ENCODE measurements at regions not wholly inside any gene's neighbourhood (a gene's known extent, or its start where the extent isn't known, plus 50 kb on each side); places are given as distances from the start of the nearest gene placed in this dataset.

GRCh38 chr3:26102376-26102775, 312.5 kb downstream of the OXSM start:
- H3K4me1 ChIP-seq (ENCODE audit: low read length) = peaks cover 73% of the 10 kb centered on the region
- no peaks in the 10 kb centered on the region for H3K79me2 ChIP-seq (ENCODE audit: low read length)
- peak overlapping the region; percentile 43; the same call in 1 of the 2 replicates for H3K9ac ChIP-seq (ENCODE audit: low read length)
- peak; percentile 84 for DNase-seq
- peaks cover 3% of the 10 kb centered on the region for H3K9me3 ChIP-seq (ENCODE audit: low read length)
- H3K27ac ChIP-seq (ENCODE audit: low read length) = peak overlapping the region; percentile 96
- H3K4me3 ChIP-seq (ENCODE audit: low read length) = peak overlapping the region; percentile 25
- H3K4me2 ChIP-seq (ENCODE audit: low read depth, low read length, poor library complexity, severe bottlenecking) = peak overlapping the region; percentile 64
- no peaks in the 10 kb centered on the region for H3K9me2 ChIP-seq (replicated peaks; ENCODE audit: insufficient read depth, low read length)
- H2AFZ ChIP-seq (ENCODE audit: low read length) = no peak overlapping the region
- no peaks in the 10 kb centered on the region for H4K20me1 ChIP-seq (ENCODE audit: insufficient read depth, low read depth, low read length)
- H3K36me3 ChIP-seq (ENCODE audit: insufficient read depth, low read length) = no peaks in the 10 kb centered on the region
- no peaks in the 10 kb centered on the region; the same call in 1 of the 2 replicates for H3K27me3 ChIP-seq (ENCODE audit: low read length)

- Histone ChIP-seq H3K4me1 (ENCODE audit: low read length) (peaks cover 67% of the 10 kb centered on the region), H3K9me3 (ENCODE audit: low read length) (no peaks in the 10 kb centered on the region), H3K9me2 (replicated peaks; ENCODE audit: insufficient read depth, low read length) (no peaks in the 10 kb centered on the region), H3K4me3 (ENCODE audit: low read length) (peak overlapping the region; percentile 31), H3K27me3 (ENCODE audit: low read length) (no peaks in the 10 kb centered on the region), H2AFZ (ENCODE audit: low read length) (no peak overlapping the region), H3K9ac (ENCODE audit: low read length) (peak overlapping the region; percentile 27), H4K20me1 (ENCODE audit: insufficient read depth, low read depth, low read length) (no peaks in the 10 kb centered on the region), H3K79me2 (ENCODE audit: low read length) (no peaks in the 10 kb centered on the region), H3K36me3 (ENCODE audit: insufficient read depth, low read length) (no peaks in the 10 kb centered on the region), H3K4me2 (ENCODE audit: low read depth, low read length, poor library complexity, severe bottlenecking) (peak overlapping the region; percentile 64), H3K27ac (ENCODE audit: low read length) (peak overlapping the region; percentile 96)
- peak; percentile 67 for DNase-seq
Observed at GRCh38 chr3:26104851-26105251, 315.0 kb downstream of the OXSM start.

GRCh38 chr3:26105261-26105660, 315.4 kb downstream of the OXSM start:
- H3K9ac ChIP-seq (ENCODE audit: low read length) = peak overlapping the region; percentile 27
- no peak overlapping the region for H2AFZ ChIP-seq (ENCODE audit: low read length)
- H3K4me1 ChIP-seq (ENCODE audit: low read length) = peaks cover 63% of the 10 kb centered on the region
- no peaks in the 10 kb centered on the region for H3K9me3 ChIP-seq (ENCODE audit: low read length)
- no peaks in the 10 kb centered on the region for H3K27me3 ChIP-seq (ENCODE audit: low read length)
- H3K79me2 ChIP-seq (ENCODE audit: low read length) = no peaks in the 10 kb centered on the region
- H4K20me1 ChIP-seq (ENCODE audit: insufficient read depth, low read depth, low read length) = no peaks in the 10 kb centered on the region
- H3K4me2 ChIP-seq (ENCODE audit: low read depth, low read length, poor library complexity, severe bottlenecking) = peak overlapping the region; percentile 64
- peak overlapping the region; percentile 96 for H3K27ac ChIP-seq (ENCODE audit: low read length)
- no peaks in the 10 kb centered on the region for H3K36me3 ChIP-seq (ENCODE audit: insufficient read depth, low read length)
- DNase-seq = no peak
- no peaks in the 10 kb centered on the region for H3K9me2 ChIP-seq (replicated peaks; ENCODE audit: insufficient read depth, low read length)
- peak overlapping the region; percentile 31 for H3K4me3 ChIP-seq (ENCODE audit: low read length)

GRCh38 chr3:26106228-26106627, 316.3 kb downstream of the OXSM start:
- H3K9me3 ChIP-seq (ENCODE audit: low read length) = no peaks in the 10 kb centered on the region
- no peaks in the 10 kb centered on the region for H3K9me2 ChIP-seq (replicated peaks; ENCODE audit: insufficient read depth, low read length)
- no peaks in the 10 kb centered on the region for H3K79me2 ChIP-seq (ENCODE audit: low read length)
- H3K9ac ChIP-seq (ENCODE audit: low read length) = 0 out of 2 replicates have a peak overlapping the region, but pooled peaks have one; percentile 5
- H3K27ac ChIP-seq (ENCODE audit: low read length) = no peak overlapping the region
- no peak overlapping the region for H3K4me3 ChIP-seq (ENCODE audit: low read length)
- H3K36me3 ChIP-seq (ENCODE audit: insufficient read depth, low read length) = no peaks in the 10 kb centered on the region
- peaks cover 53% of the 10 kb centered on the region for H3K4me1 ChIP-seq (ENCODE audit: low read length)
- no peak overlapping the region; the same call in 1 of the 2 replicates for H2AFZ ChIP-seq (ENCODE audit: low read length)
- H3K4me2 ChIP-seq (ENCODE audit: low read depth, low read length, poor library complexity, severe bottlenecking) = peak overlapping the region; percentile 64
- DNase-seq = no peak
- no peaks in the 10 kb centered on the region for H3K27me3 ChIP-seq (ENCODE audit: low read length)
- no peaks in the 10 kb centered on the region for H4K20me1 ChIP-seq (ENCODE audit: insufficient read depth, low read depth, low read length)

- H3K9ac ChIP-seq (ENCODE audit: low read length) = no peak overlapping the region
- no peak for DNase-seq
- H2AFZ ChIP-seq (ENCODE audit: low read length) = no peak overlapping the region
- H3K9me3 ChIP-seq (ENCODE audit: low read length) = no peaks in the 10 kb centered on the region
- no peaks in the 10 kb centered on the region for H3K9me2 ChIP-seq (replicated peaks; ENCODE audit: insufficient read depth, low read length)
- peaks cover 26% of the 10 kb centered on the region for H3K4me1 ChIP-seq (ENCODE audit: low read length)
- no peaks in the 10 kb centered on the region for H3K27me3 ChIP-seq (ENCODE audit: low read length)
- no peak overlapping the region for H3K27ac ChIP-seq (ENCODE audit: low read length)
- H3K79me2 ChIP-seq (ENCODE audit: low read length) = no peaks in the 10 kb centered on the region
- H3K4me3 ChIP-seq (ENCODE audit: low read length) = no peak overlapping the region
- H4K20me1 ChIP-seq (ENCODE audit: insufficient read depth, low read depth, low read length) = no peaks in the 10 kb centered on the region
- no peaks in the 10 kb centered on the region for H3K36me3 ChIP-seq (ENCODE audit: insufficient read depth, low read length)
- no peak overlapping the region for H3K4me2 ChIP-seq (ENCODE audit: low read depth, low read length, poor library complexity, severe bottlenecking)
Observed at GRCh38 chr3:26108846-26109489, 319.1 kb downstream of the OXSM start.

DNA sequence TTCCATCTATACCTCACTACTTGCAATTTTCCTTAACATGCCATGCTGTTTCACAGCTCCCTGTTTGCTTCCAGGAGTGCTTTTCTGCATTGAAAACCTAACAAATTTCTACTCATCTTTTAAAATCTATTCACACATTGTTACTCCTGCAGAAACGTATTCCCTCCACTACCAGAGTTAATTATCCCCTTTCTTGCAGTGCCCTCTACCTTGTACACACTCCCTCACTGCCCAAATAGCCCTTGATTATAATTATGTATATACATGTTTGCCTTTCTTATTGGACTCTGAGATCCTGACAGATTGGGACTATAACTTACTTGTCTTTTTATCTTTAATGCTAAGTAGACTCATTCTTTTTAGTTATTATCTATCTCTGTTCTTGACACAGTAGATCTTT, 325.0 kb downstream of the OXSM start:
- Histone ChIP-seq H3K4me2 (ENCODE audit: low read depth, low read length, poor library complexity, severe bottlenecking) (no peak overlapping the region), H3K9ac (ENCODE audit: low read length) (no peak overlapping the region), H4K20me1 (ENCODE audit: insufficient read depth, low read depth, low read length) (no peaks in the 10 kb centered on the region), H3K27me3 (ENCODE audit: low read length) (no peaks in the 10 kb centered on the region), H3K4me3 (ENCODE audit: low read length) (no peak overlapping the region), H3K79me2 (ENCODE audit: low read length) (no peaks in the 10 kb centered on the region), H3K4me1 (ENCODE audit: low read length) (peaks cover 16% of the 10 kb centered on the region), H3K27ac (ENCODE audit: low read length) (no peak overlapping the region), H3K9me3 (ENCODE audit: low read length) (no peaks in the 10 kb centered on the region), H2AFZ (ENCODE audit: low read length) (no peak overlapping the region), H3K9me2 (replicated peaks; ENCODE audit: insufficient read depth, low read length) (no peaks in the 10 kb centered on the region), H3K36me3 (ENCODE audit: insufficient read depth, low read length) (no peaks in the 10 kb centered on the region)
- DNase-seq = no peak

GRCh38 chr3:26118165-26118564, 328.3 kb downstream of the OXSM start:
- no peaks in the 10 kb centered on the region for H3K79me2 ChIP-seq (ENCODE audit: low read length)
- H3K36me3 ChIP-seq (ENCODE audit: insufficient read depth, low read length) = no peaks in the 10 kb centered on the region
- no peaks in the 10 kb centered on the region for H3K9me2 ChIP-seq (replicated peaks; ENCODE audit: insufficient read depth, low read length)
- H3K9ac ChIP-seq (ENCODE audit: low read length) = peak overlapping the region; percentile 35
- H3K4me1 ChIP-seq (ENCODE audit: low read length) = peaks cover 16% of the 10 kb centered on the region
- H3K4me3 ChIP-seq (ENCODE audit: low read length) = no peak overlapping the region; the same call in 1 of the 2 replicates
- H3K27ac ChIP-seq (ENCODE audit: low read length) = no peak overlapping the region
- peak overlapping the region; percentile 38 for H3K4me2 ChIP-seq (ENCODE audit: low read depth, low read length, poor library complexity, severe bottlenecking)
- peak; percentile 86 for DNase-seq
- H2AFZ ChIP-seq (ENCODE audit: low read length) = no peak overlapping the region
- no peaks in the 10 kb centered on the region for H3K9me3 ChIP-seq (ENCODE audit: low read length)
- no peaks in the 10 kb centered on the region for H4K20me1 ChIP-seq (ENCODE audit: insufficient read depth, low read depth, low read length)
- H3K27me3 ChIP-seq (ENCODE audit: low read length) = no peaks in the 10 kb centered on the region

GRCh38 chr3:26132942-26133341, 343.1 kb downstream of the OXSM start:
- DNase-seq = peak; percentile 35
- Histone ChIP-seq H3K4me1 (ENCODE audit: low read length) (no peaks in the 10 kb centered on the region), H2AFZ (ENCODE audit: low read length) (no peak overlapping the region), H3K79me2 (ENCODE audit: low read length) (no peaks in the 10 kb centered on the region), H3K9me2 (replicated peaks; ENCODE audit: insufficient read depth, low read length) (no peaks in the 10 kb centered on the region), H4K20me1 (ENCODE audit: insufficient read depth, low read depth, low read length) (no peaks in the 10 kb centered on the region), H3K27me3 (ENCODE audit: low read length) (no peaks in the 10 kb centered on the region), H3K36me3 (ENCODE audit: insufficient read depth, low read length) (no peaks in the 10 kb centered on the region), H3K27ac (ENCODE audit: low read length) (no peak overlapping the region), H3K4me2 (ENCODE audit: low read depth, low read length, poor library complexity, severe bottlenecking) (no peak overlapping the region), H3K4me3 (ENCODE audit: low read length) (no peak overlapping the region), H3K9me3 (ENCODE audit: low read length) (no peaks in the 10 kb centered on the region), H3K9ac (ENCODE audit: low read length) (no peak overlapping the region)

Data from Karpas-422 (cell line).